Body of pancreas (tissue), 4 donors: ENCODE measurements at regions not wholly inside any gene's neighbourhood (a gene's known extent, or its start where the extent isn't known, plus 50 kb on each side); places are given as distances from the start of the nearest gene placed in this dataset.
"Not testable (repeated sequence)": the region's sequence is repeated elsewhere in the genome, so short reads cannot be mapped to it uniquely, and the experiment has no call there.

Experiments
- CTCF ChIP-seq, 7 experiments: fragments of 450-650 bp in 4 of 7; fragments of 200-600 bp in 3 of 7; sonication (generic) in 3 of 7; IDR thresholded peaks; one replicate each; pipeline ENCODE4 v1.5.1; 2016 to 2019; ENCODE audit warnings: antibody characterized with exemption in 7 of 7
- POLR2A ChIP-seq, 3 donors: fragments of 450-650 bp; IDR thresholded peaks; one replicate each; pipeline ENCODE4 v1.6.1; 2016; ENCODE audit warnings: antibody characterized with exemption in 3 of 3, mild to moderate bottlenecking in 2 of 3

GRCh38 chr12:9326849-9327248, 118.7 kb upstream of the PZP start:
- not testable (repeated sequence) for TF ChIP-seq CTCF, POLR2A (IDR thresholded peaks at IDR 0.05)
